Fibroblast of skin of scalp (primary cell): ENCODE measurements at regions not wholly inside any gene's neighbourhood (a gene's known extent, or its start where the extent isn't known, plus 50 kb on each side); places are given as distances from the start of the nearest gene placed in this dataset.

ENCODE experiments used
- DNase-seq: peaks from one replicate; pipeline ENCODE4 v3.0.0-alpha.2; 2013

- DNase-seq: no peak
Measured at GRCh38 chr6:137434640-137435039, 59.6 kb downstream of the OLIG3 start.

- DNase-seq: no peak
Measured at GRCh38 chr6:137432054-137432611, 62.1 kb downstream of the OLIG3 start.

- DNase-seq: no peak
Measured at GRCh38 chr6:137430954-137431353, 63.2 kb downstream of the OLIG3 start.

DNA sequence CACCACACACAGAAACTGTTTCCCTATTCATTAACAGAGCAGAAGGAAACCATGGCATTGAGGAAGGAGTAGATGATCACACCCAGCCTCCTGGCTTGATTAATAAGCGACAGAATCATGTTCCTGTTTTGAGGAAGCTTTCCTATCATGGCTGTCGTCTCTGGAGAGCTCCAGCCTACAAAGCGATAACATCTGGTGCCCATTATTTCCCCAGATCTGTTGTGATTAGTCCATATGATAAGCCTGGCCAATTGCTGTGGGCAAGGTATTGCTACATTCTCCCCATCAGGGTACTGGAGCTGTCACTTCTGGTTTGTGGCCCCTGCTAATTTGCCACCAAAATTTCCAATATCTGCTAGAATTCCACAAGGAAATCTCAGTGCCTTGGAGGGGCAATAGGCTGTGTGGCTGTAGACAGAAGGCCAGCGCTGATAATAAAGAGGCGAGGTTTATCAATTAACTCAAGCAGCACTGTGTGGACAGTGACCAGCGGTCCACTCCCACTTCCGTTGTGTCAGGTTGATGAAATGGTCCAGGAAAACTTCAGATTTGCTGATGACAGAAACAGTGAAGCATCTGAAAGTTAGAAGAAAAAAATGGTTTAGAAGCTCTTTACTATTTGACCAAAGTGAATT lies 66.4 kb downstream of the OLIG3 start:
- DNase-seq: no peak

GRCh38 chr6:137426007-137426689 lies 68.0 kb downstream of the OLIG3 start:
- DNase-seq: no peak

DNA sequence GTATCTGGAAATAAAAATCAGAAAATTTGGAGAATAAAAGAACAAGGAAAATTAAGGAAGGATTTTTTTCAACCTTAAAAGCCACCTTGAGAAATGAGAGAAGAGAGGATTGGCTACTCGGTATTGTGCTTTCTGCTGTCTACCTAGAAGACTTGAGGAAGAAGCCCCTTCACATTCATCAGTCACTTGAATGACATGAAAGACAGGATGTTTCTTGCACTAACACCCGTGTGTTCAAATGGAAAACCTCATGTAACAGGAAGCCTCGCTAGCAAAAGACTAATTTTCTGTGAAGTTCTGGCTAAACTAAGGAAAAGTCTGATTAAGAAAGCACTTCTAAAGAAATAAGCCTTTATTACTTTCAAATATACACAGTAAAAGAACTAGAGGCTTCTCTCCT lies 69.9 kb downstream of the OLIG3 start:
- DNase-seq: no peak

GRCh38 chr6:137423451-137424168 lies 70.6 kb downstream of the OLIG3 start:
- no peak for DNase-seq

- DNase-seq: peak; percentile 31
Measured at GRCh38 chr6:137417396-137417795, 76.8 kb downstream of the OLIG3 start.

- peak; percentile 73 for DNase-seq
Measured at GRCh38 chr6:137416376-137417109, 77.7 kb downstream of the OLIG3 start.

- no peak for DNase-seq
Measured at GRCh38 chr6:137415834-137416190, 78.4 kb downstream of the OLIG3 start.

- peak; percentile 63 for DNase-seq
Measured at GRCh38 chr6:137415127-137415833, 78.9 kb downstream of the OLIG3 start.

DNA sequence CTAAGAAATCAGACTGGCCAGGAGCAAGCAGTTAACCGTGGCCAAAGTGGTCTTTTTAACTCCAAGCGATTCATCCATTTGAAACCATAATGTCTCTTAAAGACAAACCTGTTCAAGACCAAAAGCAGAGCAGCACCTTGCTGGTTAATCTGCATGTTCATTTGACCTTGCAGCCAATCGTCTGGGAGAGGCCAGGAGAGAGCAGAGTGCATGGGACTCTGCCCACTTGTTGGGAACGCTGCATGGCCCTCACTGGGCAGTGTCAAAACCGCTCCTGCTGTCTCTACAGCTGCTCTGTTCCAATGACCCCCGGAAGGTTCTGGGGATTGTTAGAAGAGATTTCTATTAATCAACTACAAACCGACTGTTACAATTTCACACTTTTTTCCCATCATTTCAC lies 79.6 kb downstream of the OLIG3 start:
- DNase-seq: no peak

- DNase-seq: no peak
Measured at GRCh38 chr6:137413482-137413881, 80.7 kb downstream of the OLIG3 start.

GRCh38 chr6:137412562-137412961 lies 81.6 kb downstream of the OLIG3 start:
- peak; percentile 11 for DNase-seq

GRCh38 chr6:137409266-137409777 lies 84.9 kb downstream of the OLIG3 start:
- DNase-seq: no peak

DNA sequence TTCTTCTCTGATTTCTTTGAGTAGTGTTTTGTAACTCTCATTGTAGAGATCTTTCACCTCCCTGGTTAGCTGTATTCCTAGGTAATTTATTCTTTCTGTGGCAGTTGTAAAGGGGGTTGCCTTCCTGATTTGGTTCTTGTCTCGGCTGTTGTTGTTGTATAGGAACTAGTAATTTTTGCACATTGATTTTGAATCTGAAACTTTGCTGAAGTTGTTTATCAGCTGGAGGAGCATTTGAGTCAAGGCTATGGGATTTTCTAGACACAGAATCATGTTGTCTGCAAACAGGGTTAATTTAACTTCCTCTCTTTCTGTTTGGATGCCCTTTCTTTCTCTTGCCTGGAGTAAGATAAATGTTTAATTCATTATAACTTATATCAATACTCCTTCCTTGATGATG lies 86.4 kb downstream of the OLIG3 start:
- DNase-seq: no peak

DNA sequence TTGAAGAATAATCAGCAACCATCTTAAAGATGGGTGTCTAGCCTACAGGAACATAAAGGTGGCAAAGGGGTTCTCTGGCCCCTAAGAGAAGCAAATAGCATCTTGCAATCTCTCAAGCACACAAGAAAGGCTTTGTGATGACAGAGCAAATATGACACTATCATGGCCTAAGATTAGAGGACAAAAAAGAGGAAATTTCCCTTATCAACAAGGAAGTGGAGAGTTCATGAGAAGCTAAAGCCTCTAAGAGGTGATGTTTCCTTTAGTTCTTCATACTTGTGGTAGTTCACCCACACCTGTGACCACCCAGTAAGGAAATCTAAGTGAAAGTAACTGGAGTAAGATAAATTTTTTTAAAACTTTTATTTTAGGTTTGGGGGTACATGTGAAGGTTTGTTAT lies 88.4 kb downstream of the OLIG3 start:
- DNase-seq: no peak

GRCh38 chr6:137403855-137404254 lies 90.3 kb downstream of the OLIG3 start:
- no peak for DNase-seq

GRCh38 chr6:137403443-137403842 lies 90.8 kb downstream of the OLIG3 start:
- DNase-seq: no peak

DNA sequence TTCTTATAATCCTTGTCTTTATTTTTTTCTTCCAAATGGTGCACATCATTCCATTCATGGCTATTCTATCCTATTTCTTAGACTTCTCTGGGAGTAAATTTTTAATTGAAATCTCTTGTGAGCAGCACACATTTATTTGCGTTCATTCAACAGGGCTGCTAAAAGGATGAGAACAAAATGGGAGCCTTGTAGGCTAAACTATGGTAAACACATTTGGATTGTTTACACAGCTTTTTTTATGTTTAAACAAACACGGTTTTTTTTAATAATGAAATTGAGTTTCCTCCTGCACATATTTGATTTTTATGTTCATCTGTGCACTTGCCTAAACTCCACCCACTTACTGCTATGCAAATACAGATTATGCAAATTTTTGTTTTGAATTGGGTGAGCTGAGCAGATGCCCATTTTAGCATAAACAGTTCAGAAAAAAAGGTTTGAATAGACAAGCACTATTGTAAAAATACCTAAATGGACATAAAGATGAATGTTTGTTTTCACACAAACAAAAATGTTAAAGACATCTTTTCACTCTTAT lies 92.0 kb downstream of the OLIG3 start:
- no peak for DNase-seq

- no peak for DNase-seq
Measured at GRCh38 chr6:137401088-137401487, 93.1 kb downstream of the OLIG3 start.
